GM19193 (cell line): ENCODE measurements at regions not wholly inside any gene's neighbourhood (a gene's known extent, or its start where the extent isn't known, plus 50 kb on each side); places are given as distances from the start of the nearest gene placed in this dataset.

ENCODE experiments used
- POLR2A ChIP-seq: IDR thresholded peaks from 4 replicates; pipeline ENCODE4 v1.6.1; 2011; ENCODE audit not compliant: insufficient read depth, insufficient read length; ENCODE audit errors: extremely low read depth

DNA sequence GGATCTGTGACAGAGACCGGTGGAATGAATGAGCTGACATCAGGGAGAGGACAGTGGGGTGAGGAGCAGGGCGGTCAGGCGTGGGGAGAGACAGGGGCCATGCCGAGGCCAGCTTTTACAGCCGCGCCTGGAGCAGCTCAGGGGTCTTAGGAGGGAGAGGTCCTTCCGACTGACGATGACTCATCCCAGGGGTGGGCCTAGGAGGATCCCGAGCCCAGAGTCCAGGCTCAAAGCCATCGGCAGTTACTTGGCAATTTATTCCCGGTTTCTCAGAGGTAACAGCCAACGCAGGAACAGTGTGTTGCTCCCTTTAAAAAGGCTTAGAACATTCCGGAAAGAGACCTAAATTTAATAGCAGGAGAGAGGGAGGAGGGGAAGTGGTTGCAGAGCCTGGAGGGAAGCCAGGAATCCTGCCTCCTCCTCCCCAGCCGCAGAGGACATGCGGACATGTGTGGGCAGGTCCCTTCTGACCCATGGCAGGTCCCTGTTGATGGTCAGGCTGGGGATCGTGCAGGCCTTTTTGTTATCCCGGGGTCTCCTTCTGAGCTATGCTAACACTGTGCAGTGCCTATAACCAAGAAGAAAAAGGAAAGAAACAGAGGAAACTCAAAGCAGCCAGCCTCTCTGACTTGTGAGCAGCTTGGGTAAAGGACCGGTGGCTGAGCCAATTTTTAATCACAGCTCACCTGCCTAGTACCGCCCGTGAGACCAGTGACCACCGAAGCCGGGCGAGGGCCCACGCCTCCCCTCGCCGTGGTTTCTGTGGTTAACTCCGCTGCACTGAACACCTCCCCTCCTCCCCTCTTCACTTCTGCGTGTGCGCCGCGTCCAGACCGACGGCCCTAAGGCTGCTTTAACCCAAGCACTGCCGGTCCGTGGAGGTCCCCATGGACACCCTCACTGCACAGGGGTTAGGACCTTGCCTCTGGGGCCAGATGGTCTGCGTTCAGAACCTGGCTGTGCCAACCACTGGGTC is 392.4 kb upstream of the PROK2 start:
- TF ChIP-seq POLR2A, result no peak

DNA sequence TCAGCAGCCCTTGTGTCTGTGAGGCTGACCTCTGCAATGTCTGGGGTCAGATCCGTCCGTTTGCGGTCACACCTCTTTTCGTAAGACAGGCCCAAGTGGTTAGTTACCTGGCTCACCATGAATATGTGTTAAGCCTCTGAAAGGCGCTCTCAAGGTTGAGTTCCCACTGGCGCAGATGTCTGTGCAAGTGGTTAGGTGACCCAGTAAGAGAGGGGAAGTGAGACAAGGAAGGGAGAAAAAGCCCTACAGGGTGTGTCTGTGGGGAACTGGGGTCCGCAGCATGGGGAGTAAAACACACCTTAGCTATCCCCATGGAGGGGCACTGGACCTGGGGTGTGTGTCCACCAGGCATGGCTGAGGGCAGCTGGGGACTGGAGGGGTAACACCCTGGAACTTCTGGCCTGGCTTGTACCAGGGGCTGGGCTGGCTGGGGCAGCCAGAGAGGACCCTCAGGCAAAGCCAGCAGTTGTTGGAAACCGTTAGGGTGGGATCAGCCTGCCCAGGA is 391.6 kb upstream of the PROK2 start:
- TF ChIP-seq POLR2A, result no peak

DNA sequence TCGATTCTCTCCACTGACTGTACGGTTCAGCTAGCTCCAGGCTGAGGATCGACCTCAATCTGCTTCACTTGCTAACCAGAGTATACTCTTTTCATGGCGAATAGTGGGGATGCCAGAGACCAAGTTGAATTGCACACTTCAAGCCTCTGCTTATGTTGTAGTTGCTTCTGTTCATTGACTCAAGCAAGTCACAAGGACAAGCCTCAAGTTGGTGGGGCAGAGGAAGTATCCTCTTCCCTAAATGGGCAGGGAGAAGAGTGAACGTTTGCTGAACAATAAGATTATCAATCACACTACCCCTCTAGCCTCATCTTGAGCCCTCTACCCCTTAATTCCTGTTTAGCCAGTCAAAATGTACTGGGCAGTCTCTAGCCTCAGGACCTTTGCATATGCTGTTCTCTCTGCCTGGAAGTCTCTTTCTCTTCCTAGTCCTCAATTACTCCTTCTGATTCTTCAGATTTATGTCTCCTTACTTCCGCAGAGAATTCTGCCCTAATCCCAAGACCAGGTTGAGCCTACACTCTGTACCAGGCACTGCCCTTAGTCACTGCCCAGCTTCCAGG is 390.4 kb upstream of the PROK2 start:
- no peak for TF ChIP-seq POLR2A

DNA sequence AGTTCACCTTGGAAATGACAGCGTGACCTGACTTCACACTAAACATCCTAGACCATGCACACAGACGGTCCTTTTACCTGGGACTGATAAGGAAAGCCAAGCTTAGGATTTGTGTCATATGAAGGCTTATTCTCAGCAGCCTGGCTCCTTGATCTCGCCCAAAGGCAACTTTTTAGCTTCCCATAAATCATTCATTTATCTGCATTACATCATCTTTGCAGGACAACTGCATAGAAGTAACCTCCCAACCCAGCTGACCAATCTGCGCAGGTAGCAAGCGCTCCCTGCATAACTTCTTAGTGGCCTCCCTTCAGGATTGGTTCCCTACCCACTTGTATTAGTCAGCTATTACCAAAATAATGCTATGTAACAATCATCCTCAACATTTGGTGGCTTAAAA is 389.9 kb upstream of the PROK2 start:
- no peak for TF ChIP-seq POLR2A

DNA sequence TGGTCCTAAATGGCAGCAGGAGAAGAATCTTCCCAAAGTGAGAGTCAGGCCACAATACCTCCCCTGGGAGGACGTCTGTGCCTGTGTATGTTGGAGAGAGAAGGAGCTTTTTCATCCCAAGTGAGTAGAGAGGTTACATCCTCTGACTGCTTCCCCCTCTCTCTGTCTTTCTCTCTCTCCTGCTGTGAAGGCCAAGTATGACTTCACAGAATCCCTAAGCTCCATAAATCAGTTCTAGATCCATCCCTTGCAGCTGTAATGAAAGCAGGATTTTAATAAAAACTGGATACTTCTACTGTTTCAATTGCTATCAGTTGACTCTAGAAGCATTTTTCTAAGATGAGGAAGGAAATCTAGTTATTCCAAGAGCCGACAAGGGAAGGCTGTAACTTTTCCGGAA is 389.1 kb upstream of the PROK2 start:
- TF ChIP-seq POLR2A, result no peak

DNA sequence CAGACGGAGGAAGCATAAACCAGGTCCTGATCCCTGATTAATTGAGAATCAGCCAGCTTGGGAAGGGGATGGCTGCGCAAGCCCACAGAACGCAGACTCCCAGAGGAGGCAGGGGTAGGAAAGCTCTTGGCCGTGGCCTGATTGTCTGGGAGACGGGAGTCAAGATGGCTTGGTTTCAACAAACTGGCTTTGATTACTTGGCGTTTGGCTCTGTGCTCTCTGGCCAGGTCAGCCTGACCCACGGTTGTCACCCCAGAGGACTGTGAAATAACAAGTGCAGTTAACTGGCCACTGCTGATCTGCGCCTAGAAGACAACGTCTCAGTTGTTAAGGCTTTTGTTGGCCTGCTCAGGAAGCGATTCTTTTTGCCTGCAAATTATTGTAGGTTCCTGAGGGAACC is 387.0 kb upstream of the PROK2 start:
- no peak for TF ChIP-seq POLR2A

DNA sequence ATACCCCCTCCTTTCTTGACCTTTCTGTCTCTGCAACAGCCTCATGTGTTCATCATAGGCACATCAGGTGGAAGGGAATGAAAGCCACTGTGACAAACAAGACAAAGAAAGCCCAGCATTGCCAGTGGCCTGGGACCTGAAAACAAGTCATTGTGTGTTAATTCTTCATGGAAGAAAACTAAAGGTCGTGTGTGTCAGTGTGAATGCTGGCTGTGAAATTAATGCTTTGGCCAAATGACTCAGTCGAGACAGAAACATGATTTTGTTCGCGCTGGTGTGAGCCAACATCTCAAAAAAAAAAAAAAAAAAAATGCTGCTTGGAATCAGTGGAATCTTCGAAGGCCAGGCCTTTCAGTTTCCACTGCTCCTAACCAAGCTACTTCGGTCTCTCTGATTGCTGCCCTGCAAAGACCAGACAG is 386.5 kb upstream of the PROK2 start:
- TF ChIP-seq POLR2A, result no peak

DNA sequence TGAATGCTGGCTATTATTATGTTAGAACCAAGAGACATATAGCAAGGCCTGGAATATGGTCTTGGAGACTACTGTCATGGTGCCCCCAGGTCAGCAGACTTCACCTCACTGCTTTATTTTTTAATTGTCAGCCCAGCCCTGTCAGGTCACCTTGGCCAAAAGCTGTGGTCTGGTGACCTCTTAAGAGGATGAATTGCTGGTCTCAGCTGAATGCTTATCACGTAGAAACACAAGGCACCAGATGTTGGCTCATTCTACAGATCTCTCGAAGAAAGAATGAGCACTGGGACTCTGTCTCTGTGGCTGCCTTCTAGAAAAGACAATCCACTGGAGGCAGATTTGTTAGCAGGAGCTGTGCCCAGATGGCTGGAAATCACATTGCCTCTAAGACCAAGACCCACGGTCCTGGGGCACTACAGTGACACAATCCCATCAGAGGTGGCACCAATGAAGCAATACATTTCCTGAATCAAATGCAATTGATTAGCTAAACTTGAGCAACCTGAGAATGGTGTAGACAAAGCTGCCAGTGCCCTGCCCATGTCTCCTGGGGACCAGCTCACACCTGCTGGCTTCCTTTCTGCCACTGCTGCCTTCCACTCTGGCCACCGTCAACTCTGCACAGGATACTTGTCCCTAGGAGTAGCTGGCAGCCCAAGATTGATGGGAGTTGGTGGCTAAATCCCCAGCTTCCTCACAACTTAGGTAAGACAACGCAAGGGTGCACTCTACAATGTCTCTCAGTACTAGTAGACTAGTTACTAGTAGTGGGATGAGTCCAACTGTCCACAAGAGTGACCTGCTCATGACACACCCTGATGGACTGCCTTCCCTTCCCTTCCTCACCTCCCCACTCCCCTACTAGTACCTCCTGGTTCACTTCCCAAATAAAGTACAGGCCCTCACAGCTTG is 384.9 kb upstream of the PROK2 start:
- no peak for TF ChIP-seq POLR2A

DNA sequence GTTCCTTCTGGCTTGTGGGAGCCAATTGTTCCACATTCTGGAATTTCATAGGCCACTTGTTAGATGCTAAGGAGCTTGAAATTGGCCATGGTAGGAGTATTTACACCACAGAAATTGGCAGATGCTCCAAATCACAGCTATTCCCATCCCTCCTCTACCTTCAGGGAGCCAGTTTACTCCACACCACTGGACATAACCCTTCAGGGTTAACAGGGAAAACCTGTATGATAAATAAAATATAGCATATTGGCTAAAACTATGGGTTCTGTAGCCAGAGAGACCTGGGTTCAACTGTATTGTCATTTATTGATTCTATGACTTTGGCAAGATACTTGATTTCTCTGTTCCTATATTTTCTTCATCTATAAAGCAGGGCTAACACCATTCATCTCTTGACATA is 384.2 kb upstream of the PROK2 start:
- no peak for TF ChIP-seq POLR2A

DNA sequence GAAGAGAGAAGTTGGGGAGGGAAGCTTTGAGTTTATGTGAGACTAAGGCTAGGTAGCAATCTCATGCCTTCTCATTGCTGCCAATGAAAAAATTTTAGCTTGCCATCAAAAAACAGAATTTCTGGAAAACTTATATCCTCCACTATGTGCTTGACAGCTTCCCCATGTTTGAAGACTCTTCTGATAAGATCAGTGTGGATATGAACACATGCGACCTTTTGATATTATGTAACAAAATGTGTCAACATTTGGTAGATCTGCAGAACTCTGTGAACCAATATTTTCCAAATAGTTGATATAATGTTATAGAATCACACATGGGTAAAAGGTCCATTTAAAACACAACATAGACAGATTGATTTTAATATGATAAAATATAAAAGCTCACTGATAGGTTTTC is 380.9 kb upstream of the PROK2 start:
- no peak for TF ChIP-seq POLR2A

DNA sequence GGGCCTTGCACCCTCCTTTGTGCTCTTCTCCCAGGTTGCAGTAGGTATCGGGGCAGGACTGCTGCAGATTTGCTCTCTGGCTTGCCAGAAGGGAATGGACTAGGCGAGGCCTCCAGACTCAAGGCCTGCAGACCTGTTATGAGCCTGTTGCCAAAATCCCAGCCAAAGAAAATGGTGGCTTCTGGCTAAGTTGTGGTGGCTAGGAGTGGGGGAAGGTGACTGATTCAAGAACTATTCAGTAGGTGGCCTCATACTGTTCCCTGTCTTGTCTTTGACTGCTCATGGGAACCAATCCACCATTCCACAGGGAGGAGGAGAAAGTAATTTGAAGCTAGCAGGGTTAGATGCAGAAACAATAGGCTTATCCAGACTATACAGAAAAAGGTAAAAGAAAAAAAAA is 380.4 kb upstream of the PROK2 start:
- no peak for TF ChIP-seq POLR2A

DNA sequence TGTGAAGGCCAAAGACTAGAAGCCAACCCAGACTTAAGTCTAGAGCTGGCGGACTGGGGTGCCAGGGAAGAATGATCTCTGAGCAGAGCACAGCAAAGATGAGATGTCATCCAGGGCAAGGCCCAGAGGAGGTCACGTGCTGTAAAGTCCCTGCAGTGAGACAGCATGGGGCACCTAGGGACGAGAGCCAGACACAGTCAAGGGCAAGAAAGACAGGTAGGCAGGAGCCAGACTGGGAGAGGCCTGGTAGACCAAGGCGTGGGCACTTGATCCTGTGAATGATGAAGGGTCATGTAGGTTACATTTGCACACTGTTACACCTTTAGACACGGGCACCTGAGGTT is 379.7 kb upstream of the PROK2 start:
- TF ChIP-seq POLR2A, result no peak

DNA sequence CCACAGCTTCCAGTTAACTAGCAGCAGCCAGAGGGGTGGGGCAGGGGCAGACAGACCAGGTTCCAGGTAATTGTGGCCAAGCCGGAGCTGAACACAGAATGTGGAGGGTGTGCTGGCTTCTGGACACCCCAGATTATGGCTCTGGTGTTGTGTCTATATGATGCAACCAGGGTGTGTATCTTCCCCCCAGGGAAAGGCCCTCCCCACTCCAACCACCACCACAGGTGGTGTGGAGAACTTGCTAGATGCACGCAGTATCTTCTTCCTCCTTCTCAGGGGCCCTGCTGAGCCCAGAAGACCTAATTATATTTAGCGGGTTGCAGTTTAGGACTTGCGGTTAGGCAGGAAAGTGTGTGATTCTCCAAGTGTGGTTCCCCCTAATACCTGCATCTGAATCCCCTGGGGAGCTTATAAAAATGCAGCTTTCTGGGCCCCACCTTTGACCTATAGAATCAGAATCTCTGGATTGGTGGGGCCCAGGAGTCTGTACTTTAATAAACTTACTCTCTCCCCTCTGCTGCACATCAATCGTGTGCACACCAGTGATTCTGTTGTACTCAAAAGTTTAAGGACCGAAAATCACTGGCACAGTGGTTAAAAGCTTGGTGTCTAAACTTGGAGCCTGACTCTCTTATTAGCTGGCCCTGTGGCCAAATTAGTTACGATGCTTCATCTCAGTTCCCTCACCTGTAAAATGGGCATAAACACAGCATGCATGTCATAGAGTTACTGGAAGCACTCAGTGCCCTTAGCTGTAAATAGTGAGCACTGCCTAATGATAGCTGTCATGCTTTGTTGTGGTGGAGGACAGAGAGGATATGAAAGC is 379.1 kb upstream of the PROK2 start:
- no peak for TF ChIP-seq POLR2A

DNA sequence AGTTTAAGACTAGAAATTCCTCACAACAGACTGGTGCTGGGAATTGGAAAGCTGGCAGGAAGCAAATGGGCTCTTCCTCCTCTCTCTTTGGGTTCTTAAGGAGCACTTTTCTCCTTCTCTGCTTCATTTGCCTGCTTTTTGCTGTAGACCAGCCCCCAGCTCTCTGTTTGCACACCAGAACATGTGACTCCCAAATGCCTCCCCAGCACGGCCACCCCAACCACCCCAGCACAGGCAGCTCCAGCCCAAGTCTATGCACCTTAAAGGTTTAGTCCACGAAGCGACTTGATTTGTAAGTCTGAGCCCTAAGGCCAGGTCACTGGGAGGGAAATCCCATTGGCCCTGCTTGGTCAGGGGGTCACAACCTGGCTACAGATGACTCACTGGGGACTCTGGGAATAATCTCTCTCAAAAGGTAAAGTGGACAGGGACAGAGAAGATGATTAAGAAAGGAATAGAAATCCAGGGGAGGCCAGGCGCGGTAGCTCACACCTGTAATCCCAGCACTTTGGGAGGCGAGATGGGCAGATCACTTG is 377.8 kb upstream of the PROK2 start:
- TF ChIP-seq POLR2A, result no peak
